ENCODE measurements at regions not wholly inside any gene's neighbourhood (a gene's known extent, or its start where the extent isn't known, plus 50 kb on each side); places are given as distances from the start of the nearest gene placed in this dataset.

GRCh38 chr7:153588586-153588985, 463.6 kb upstream of the DPP6 start:
- Histone ChIP-seq H3K27me3 (ENCODE audit: control insufficient read depth, insufficient read depth, low read length) (no peaks in the 10 kb centered on the region), H3K4me3 (ENCODE audit: low read depth, low read length) (no peak overlapping the region), H3K36me3 (ENCODE audit: control insufficient read depth, insufficient read depth, low read length) (no peaks in the 10 kb centered on the region)
- CTCF ChIA-PET = no interaction called here
- no peak for TF ChIP-seq CTCF (IDR thresholded peaks at IDR 0.05; ENCODE audit: insufficient read depth, low read depth, low read length)
- POLR2A ChIA-PET = no interaction called here
- DNase-seq (ENCODE audit: low read depth) = no peak

- POLR2A ChIA-PET = no interaction called here
- CTCF ChIA-PET = no interaction called here
- no peak for TF ChIP-seq CTCF (IDR thresholded peaks at IDR 0.05; ENCODE audit: insufficient read depth, low read depth, low read length)
- no peaks in the 10 kb centered on the region for H3K36me3 ChIP-seq (ENCODE audit: control insufficient read depth, insufficient read depth, low read length)
- H3K27me3 ChIP-seq (ENCODE audit: control insufficient read depth, insufficient read depth, low read length) = no peaks in the 10 kb centered on the region
- H3K4me3 ChIP-seq (ENCODE audit: low read depth, low read length) = no peak overlapping the region
- no peak for DNase-seq (ENCODE audit: low read depth)
These were observed 462.1 kb upstream of the DPP6 start for GRCh38 chr7:153590136-153590535.

- POLR2A ChIA-PET = no interaction called here
- CTCF ChIA-PET = no interaction called here
- no peak overlapping the region for H3K4me3 ChIP-seq (ENCODE audit: low read depth, low read length)
These were observed 461.6 kb upstream of the DPP6 start for GRCh38 chr7:153590571-153590970.

GRCh38 chr7:153607354-153607753, 444.8 kb upstream of the DPP6 start:
- ChIA-PET CTCF (no interaction called here), POLR2A (no interaction called here)
- no peak for TF ChIP-seq CTCF (IDR thresholded peaks at IDR 0.05; ENCODE audit: insufficient read depth, low read depth, low read length)
- no peaks in the 10 kb centered on the region for H3K27me3 ChIP-seq (ENCODE audit: control insufficient read depth, insufficient read depth, low read length)
- DNase-seq (ENCODE audit: low read depth) = no peak
- H3K36me3 ChIP-seq (ENCODE audit: control insufficient read depth, insufficient read depth, low read length) = no peaks in the 10 kb centered on the region
- H3K4me3 ChIP-seq (ENCODE audit: low read depth, low read length) = no peak overlapping the region

More at GRCh38 chr7:153590571-153590970, 461.6 kb upstream of the DPP6 start:
- H3K27me3 ChIP-seq (ENCODE audit: control insufficient read depth, insufficient read depth, low read length) = no peaks in the 10 kb centered on the region
- H3K36me3 ChIP-seq (ENCODE audit: control insufficient read depth, insufficient read depth, low read length) = no peaks in the 10 kb centered on the region
- no peak for DNase-seq (ENCODE audit: low read depth)
- TF ChIP-seq CTCF (IDR thresholded peaks at IDR 0.05; ENCODE audit: insufficient read depth, low read depth, low read length) = no peak

GRCh38 chr7:153616711-153617325, 435.4 kb upstream of the DPP6 start:
- H3K27me3 ChIP-seq (ENCODE audit: control insufficient read depth, insufficient read depth, low read length) = no peaks in the 10 kb centered on the region
- no peak for DNase-seq (ENCODE audit: low read depth)
- no peaks in the 10 kb centered on the region for H3K36me3 ChIP-seq (ENCODE audit: control insufficient read depth, insufficient read depth, low read length)
- no peak for TF ChIP-seq CTCF (IDR thresholded peaks at IDR 0.05; ENCODE audit: insufficient read depth, low read depth, low read length)
- no peak overlapping the region for H3K4me3 ChIP-seq (ENCODE audit: low read depth, low read length)
- POLR2A ChIA-PET = no interaction called here
- CTCF ChIA-PET = no interaction called here

All from BJ (cell line).